ENCODE measurements at regions not wholly inside any gene's neighbourhood (a gene's known extent, or its start where the extent isn't known, plus 50 kb on each side); places are given as distances from the start of the nearest gene placed in this dataset.

GRCh38 chr13:67518785-67519184, 288.6 kb upstream of the PCDH9 start:
- H3K27ac ChIP-seq (ENCODE audit: control insufficient read depth, insufficient read depth), result no peak overlapping the region
- DNase-seq (ENCODE audit: low read depth, low spot score) (no peak), FAIRE-seq (no peak), ATAC-seq (no peak)
- no peaks in the 10 kb centered on the region for H4K20me1 ChIP-seq (ENCODE audit: control insufficient read depth, insufficient read depth)
- ChIA-PET RAD21 (ENCODE audit: unreplicated experiment) (no interaction called here), SMC1A (ENCODE audit: uncharacterized antibody, unreplicated experiment) (no interaction called here), CTCF (no interaction called here), POLR2A (no interaction called here)
- H3K27me3 ChIP-seq (replicated peaks in 1 of 2; ENCODE audit: control insufficient read depth in 2 of 2, insufficient read depth in 2 of 2, low read length in 1 of 2), result no peaks in the 10 kb centered on the region
- H3K36me3 ChIP-seq (ENCODE audit: control insufficient read depth in 2 of 2, insufficient read depth in 2 of 2, low read length in 1 of 2), result no peaks in the 10 kb centered on the region
- TF ChIP-seq RUNX3 (IDR thresholded peaks at IDR 0.05; ENCODE audit: low read length) (no peak), POLR2AphosphoS5 (IDR thresholded peaks at IDR 0.05; ENCODE audit: low read length) (no peak), MLLT1 (IDR thresholded peaks at IDR 0.05) (no peak), HDAC2 (IDR thresholded peaks at IDR 0.05) (no peak), TCF3 (IDR thresholded peaks at IDR 0.05; ENCODE audit: borderline replicate concordance, insufficient read depth, low read depth, low read length) (no peak), SMAD1 (IDR thresholded peaks at IDR 0.05; ENCODE audit: low read depth, partially characterized antibody) (no peak), CHD2 (IDR thresholded peaks at IDR 0.05; ENCODE audit: borderline replicate concordance, low read depth, low read length) (no peak), RAD51 (IDR thresholded peaks at IDR 0.05) (no peak), KAT2A (conservative IDR thresholded peaks at IDR 0.05; ENCODE audit: control insufficient read depth, low read depth, low read length) (no peak), SMAD5 (IDR thresholded peaks at IDR 0.05; ENCODE audit: low read depth) (no peak), PBX3 (IDR thresholded peaks at IDR 0.05; ENCODE audit: insufficient replicate concordance, low read depth, low read length) (no peak), POU2F2 (IDR thresholded peaks at IDR 0.05; ENCODE audit: borderline replicate concordance, low read depth, low read length) (no peak), NFIC (IDR thresholded peaks at IDR 0.05; ENCODE audit: low read depth, low read length) (no peak), IRF3 (IDR thresholded peaks at IDR 0.05) (no peak), NR2C2 (IDR thresholded peaks at IDR 0.05; ENCODE audit: borderline replicate concordance, control insufficient read depth, insufficient read length, low read depth) (no peak), SUPT20H (IDR thresholded peaks at IDR 0.05; ENCODE audit: borderline replicate concordance, control insufficient read depth, low read depth, low read length) (no peak)
- no peaks in the 10 kb centered on the region for H3K79me2 ChIP-seq (ENCODE audit: control insufficient read depth, insufficient read depth, low read length)
- no peak overlapping the region for H3K4me2 ChIP-seq (ENCODE audit: control insufficient read depth, insufficient read depth)
- no peaks in the 10 kb centered on the region; the same call in 2 of the 3 replicates for H3K9me3 ChIP-seq (replicated peaks; ENCODE audit: control insufficient read depth, insufficient read depth, low read length)
- intact Hi-C loops (cut with micrococcal nuclease; ENCODE audit: unreplicated experiment), result no loop called here
- H2AFZ ChIP-seq (ENCODE audit: control insufficient read depth, low read depth, low read length), result no peak overlapping the region
- H3K9ac ChIP-seq (ENCODE audit: control insufficient read depth, insufficient read depth, low read length), result no peak overlapping the region
- in situ Hi-C loops (cut with MboI), result no loop called here
- no peaks in the 10 kb centered on the region for H3K4me1 ChIP-seq (ENCODE audit: control insufficient read depth, insufficient read depth, low read length)
- no peak overlapping the region for H3K4me3 ChIP-seq
- no TSS peak for BruUV-seq (replicated peaks)
- WGBS (ENCODE audit: insufficient coverage, insufficient replicate concordance, low lambda C conversion rate, missing lambda C conversion rate), result 25% methylated on average over 1 of the region's 1 CpG
